HL-60 (cell line): ENCODE measurements at regions not wholly inside any gene's neighbourhood (a gene's known extent, or its start where the extent isn't known, plus 50 kb on each side); places are given as distances from the start of the nearest gene placed in this dataset.

ENCODE experiments used
- CTCF ChIP-seq: IDR thresholded peaks from one replicate; pipeline ENCODE4 v1.5.1; 2011; ENCODE audit warnings: low read length, control low read depth, inconsistent platforms; ENCODE audit not compliant: insufficient read depth
- GABPA ChIP-seq: IDR thresholded peaks from 2 replicates; pipeline ENCODE4 v1.6.1; 2012; ENCODE audit warnings: low read depth
- POLR2AphosphoS5 ChIP-seq: IDR thresholded peaks from 2 replicates; pipeline ENCODE4 v1.6.1; 2012; ENCODE audit warnings: low read depth
- REST ChIP-seq: IDR thresholded peaks from 2 replicates; pipeline ENCODE4 v1.6.1; 2012; ENCODE audit warnings: low read depth; ENCODE audit not compliant: insufficient replicate concordance

GRCh38 chr20:52592567-52592966, 379.6 kb upstream of the TSHZ2 start:
- no peak for TF ChIP-seq CTCF
- no peak for TF ChIP-seq REST
- no peak for TF ChIP-seq POLR2AphosphoS5
- no peak for TF ChIP-seq GABPA
